HK-2 (cell line): ENCODE measurements at regions not wholly inside any gene's neighbourhood (a gene's known extent, or its start where the extent isn't known, plus 50 kb on each side); places are given as distances from the start of the nearest gene placed in this dataset.

Source experiments
- DNase-seq: peaks from one replicate; pipeline ENCODE4 v3.0.0-alpha.2; 2018; ENCODE audit not compliant: unreplicated experiment

DNA sequence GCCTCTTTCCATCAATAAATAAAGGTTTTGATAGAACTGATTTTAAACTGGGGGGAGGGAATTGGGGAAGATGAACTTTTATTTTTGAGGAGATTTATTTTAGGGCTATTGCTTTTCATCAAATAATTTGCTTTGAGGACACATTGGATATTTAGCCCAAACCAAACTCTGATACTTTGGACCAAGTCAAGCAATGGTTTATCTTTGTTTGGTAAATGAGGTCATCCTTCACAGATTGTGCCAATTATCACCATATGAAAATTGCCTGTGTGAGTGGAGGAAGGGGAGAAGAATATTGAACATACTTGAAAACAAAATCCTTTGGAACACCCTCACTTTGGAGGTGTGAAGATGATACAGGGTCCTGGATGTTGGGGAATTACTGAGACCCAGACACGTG, 176.9 kb upstream of the CD180 start:
- no peak for DNase-seq

DNA sequence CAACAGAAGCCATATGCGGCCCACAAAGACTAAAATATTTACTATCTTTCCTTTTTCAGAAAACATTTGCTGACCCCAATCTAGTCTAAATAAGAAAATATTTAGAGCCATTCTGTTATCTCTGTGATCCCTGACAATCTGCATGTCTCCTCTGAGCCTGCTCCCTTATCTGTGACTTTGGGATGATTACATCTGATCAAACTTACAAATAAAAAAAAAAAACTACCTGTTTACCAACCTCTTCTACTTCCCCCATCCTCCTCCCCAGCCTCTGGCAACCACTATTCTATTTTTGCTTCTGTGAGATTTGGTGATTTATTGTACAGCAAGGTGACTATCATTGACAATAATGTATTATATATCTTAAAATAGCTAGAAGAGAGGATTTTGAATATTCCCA, 176.3 kb upstream of the CD180 start:
- no peak for DNase-seq

DNA sequence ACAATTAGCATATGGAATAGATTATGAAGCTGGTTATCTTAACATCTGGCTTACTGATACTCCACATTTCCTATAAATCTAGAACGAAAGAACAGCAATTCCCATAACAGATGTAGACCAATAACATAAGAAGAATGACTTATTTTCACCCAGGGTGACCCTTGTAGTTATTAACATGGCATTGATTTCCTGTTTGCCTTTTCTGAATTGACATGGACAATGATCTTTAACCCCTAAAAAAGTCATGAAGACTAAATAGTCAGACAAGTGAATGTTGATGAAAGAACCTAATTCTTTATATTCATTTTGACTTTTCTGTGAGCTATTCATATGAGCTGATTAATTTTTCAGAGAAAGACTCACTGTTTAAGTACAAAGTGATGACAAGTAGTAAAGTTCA, 175.3 kb upstream of the CD180 start:
- DNase-seq: no peak

DNA sequence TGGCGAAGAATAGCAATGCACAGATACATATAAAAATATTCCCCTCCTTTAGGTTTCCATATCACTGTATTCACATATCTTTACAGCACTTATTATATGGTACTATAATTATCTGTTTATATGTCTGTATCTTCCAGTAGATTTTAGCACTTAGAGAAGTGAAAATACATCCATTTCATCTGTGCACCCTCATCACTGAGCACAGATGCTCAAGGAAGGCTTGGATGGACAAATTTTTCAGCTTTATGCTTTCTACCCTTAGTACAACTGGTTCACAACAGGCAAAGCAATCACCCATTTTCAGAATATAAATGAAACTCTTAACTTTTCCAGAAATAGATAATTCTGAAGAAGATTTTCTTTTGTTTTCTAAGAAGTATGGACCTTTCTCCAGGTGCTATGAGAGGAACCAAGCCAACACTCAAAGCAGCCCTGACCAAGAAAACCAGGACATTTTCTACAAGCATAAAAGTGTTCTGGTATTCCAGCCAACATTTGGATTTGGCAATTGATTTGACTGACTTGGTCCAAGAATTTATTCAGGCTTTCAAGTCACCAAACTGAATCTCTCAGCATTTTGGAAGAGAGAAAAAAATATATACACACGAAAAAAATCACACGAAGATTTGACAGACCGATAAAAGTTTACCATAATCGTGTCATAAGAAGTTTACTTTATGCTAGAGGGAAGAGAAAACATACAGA, 170.2 kb upstream of the CD180 start:
- DNase-seq: no peak

- DNase-seq: no peak
Measured at GRCh38 chr5:67366276-67366675, 169.7 kb upstream of the CD180 start.

DNA sequence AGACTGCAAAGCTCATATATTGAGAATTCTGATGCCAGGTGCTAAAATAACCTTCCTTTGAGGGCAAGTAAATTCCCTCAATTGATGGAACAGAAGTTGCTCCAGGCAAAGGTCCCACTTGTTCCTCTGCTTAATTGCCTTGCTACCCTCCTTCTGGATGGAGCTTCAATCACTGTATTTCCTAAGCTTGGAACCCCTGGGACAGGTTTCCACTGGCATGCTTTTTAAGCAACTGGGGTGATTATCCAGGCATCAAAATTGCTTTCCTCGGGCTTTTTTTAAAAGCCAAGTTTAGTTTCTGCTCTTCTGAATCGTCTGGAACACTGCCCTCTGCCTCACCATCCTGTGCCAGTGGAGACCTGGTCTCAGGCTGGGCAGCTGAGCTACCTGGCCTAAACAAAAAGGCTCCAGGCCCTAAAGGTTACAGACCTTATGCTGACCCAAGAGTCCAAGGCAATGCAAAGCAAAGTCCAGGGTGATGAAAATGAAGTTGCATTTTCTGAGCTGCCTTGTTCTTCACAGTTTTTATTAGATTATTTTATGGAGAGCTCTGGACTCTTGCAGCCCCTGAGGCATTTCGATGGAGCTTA, 167.9 kb upstream of the CD180 start:
- no peak for DNase-seq

DNA sequence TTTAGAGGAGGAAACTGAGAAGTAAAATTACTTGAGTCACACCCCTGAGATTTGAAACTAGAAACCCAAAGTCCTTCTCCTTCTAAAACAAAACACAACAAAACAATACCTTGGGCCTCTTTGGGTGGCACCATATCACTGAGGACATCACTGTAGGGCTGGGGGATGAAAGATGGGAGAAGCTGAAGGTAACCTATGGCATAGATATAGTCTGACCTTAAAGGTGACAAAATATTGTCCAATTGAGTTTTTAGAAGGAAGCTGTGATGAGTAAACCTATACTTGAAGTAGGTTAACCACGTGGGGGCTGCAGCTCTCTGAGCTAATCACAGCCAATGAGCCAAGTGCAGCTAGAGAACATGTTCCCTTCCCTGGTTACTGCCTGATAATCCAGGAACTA, 167.4 kb upstream of the CD180 start:
- no peak for DNase-seq

DNA sequence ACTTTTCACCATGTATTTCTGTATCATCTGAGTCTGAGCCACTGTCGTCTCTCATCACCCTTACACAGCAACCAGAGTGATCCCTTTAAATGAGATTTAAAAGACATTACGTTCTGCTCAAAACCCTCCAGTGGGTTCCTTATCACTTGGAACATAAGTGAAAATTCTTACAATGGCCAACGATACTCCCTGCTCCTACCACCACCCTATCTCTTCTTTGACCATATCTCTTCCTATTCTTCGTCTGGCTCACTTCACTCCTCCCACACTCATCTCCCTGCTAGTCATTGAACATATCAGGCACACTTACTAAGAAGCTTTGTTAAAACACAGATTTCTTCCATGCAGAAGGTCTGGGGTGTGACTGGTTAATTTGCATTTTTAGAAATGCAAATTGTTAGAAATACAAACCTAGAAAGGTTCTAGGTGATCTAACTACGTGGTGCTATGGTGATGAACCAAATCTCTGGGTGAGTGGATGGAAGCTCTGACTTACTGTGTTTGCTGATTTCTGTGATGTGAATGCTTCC, 166.6 kb upstream of the CD180 start:
- DNase-seq: no peak

- no peak for DNase-seq
Measured at GRCh38 chr5:67361932-67362729, 165.5 kb upstream of the CD180 start.

DNA sequence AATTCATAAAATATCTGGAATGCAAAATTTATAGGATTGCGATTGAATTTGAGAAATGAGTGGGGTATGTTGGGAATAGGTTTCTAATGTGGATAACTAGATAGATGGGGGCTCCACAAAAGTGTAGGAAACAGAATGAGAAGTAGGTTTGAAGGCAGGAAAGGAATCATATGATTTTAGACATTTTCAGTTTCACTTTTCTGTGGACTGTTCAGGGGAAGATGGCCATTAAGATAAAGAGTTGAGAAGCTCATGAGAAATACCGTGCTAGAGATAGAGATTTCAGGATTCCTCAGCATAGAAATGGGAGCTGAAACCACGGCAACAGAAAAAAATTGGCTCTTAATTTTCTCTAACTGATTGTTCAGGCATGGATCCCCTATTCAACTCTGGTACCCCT, 163.4 kb upstream of the CD180 start:
- DNase-seq: no peak

DNA sequence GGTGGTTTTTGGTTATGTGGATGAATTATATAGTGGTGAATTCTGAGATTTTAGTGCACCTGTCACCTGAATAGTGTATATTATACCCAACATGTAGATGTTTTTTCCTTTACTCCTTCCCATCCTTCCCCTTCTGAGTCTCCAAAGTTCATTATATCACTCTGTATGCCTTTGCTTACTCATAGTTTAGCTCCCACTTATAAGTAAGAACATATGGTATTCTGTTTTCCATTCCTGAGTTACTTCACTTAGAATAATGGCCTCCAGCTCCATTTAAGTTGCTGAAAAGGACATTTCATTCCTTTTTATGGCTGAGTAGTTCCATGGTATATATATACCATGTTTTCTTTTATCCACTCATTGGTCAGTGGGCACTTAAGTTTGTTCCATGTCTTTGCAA, 161.6 kb upstream of the CD180 start:
- no peak for DNase-seq

DNA sequence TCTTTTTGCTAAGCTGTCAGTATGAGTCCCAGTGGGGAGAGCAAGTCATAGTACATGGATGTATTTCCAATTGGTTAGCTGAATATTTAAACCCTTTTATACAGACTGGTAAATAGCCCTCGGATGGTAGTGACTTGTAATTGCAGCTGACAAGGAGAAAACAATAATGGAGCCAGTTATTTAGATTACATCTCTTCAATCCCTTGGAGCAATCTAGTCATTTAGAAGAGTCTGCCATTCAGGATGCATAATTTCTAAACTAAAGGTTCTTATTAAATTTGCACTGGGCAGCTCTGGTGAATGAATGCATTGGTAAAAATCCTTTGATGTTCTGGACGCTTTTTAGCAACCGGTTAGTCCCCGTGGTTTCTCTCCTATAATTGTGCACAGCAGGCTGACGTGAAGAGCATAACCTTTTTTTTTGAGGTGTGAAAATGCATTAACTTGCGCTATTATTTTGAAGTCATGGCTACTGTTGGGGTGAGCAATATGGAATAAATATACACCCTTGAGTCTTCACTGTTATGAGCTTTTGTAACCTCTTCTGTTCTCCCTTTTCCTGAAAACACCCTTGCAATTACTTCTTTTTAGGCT, 158.6 kb upstream of the CD180 start:
- no peak for DNase-seq

- no peak for DNase-seq
Measured at GRCh38 chr5:67353500-67354450, 157.2 kb upstream of the CD180 start.

DNA sequence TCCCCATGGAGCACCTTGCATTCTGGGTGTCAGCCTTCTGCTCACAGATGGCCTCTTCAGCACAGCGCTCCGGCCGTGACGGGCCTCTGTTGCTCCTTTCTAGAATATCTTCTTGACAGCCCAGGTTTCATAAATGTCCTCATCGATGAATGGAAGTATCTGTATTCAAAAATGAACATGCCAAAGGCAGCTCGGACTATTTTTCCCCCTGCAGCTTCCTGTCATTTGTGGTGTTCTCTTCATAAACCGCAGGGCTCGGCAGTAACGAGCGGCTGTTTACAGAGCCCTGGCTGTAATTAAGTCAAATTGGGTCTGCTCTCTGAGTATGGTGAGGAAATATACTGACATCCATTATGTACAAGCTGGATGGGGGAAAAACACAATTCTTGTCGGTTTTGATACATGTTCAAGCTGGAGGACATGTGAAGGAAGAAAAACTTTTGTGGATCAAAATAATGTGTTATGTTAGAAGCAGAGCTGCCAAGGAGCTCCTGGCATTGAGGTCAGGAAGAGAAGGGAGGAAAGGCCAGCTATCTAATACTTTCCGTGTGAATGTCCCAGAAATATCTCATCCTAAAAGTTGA, 154.1 kb upstream of the CD180 start:
- no peak for DNase-seq

- DNase-seq: no peak
Measured at GRCh38 chr5:67350185-67350584, 153.6 kb upstream of the CD180 start.

DNA sequence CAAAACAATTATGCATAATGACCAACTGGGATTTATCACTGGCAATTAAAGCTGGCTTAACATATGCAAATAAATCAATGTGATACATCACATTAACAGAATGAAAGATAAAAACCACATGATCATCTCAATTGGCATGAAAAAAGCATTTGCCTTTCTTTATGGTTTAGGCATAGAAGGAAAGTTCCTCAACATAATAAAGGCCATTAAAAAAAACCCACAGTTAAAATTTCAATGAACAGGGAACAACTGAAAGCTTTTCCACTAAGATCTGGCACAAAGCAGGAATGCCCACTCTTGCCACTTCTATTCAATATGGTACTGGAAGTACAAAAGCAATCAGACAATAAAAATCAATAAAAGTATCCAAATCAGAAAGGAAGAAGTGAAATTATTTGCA, 151.2 kb upstream of the CD180 start:
- no peak for DNase-seq

DNA sequence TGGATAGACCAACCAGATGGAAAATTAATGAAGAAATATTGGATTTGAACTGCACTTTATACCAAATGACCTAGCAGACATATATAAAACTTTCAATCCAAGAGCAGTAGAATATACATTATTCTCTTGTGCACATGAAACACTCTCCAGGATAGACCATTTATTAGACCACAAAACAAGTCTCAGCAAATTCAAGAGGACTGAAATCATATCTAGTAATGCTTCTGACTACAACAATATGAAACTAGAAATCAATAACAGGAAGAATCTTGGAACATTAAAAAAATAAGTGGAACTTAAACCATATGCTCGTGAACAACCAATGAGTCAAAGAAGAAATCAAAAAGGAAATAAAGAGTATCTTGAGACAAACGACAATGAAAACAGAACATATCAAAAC, 150.0 kb upstream of the CD180 start:
- no peak for DNase-seq

GRCh38 chr5:67344870-67345269, 148.3 kb upstream of the CD180 start:
- DNase-seq: no peak

GRCh38 chr5:67343835-67344234, 147.2 kb upstream of the CD180 start:
- DNase-seq: no peak

DNA sequence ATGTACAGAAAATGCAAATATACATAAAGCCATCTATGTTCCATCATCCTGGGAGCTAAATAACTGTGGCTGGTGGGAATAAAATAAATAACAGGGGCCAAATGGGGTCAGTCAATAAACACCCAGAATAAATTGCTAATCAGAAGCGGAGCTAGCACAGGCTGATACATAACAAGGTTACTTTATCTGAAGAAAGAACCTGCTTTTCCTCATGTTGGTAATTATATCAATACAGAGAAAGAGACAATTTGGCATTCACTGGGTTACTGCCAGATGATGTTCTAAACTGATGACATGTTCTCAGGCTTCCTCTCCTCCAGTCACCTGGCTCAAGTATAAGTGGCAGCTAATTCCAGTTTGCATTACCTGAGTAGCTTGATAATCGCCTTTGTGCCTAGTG, 144.9 kb upstream of the CD180 start:
- DNase-seq: no peak

DNA sequence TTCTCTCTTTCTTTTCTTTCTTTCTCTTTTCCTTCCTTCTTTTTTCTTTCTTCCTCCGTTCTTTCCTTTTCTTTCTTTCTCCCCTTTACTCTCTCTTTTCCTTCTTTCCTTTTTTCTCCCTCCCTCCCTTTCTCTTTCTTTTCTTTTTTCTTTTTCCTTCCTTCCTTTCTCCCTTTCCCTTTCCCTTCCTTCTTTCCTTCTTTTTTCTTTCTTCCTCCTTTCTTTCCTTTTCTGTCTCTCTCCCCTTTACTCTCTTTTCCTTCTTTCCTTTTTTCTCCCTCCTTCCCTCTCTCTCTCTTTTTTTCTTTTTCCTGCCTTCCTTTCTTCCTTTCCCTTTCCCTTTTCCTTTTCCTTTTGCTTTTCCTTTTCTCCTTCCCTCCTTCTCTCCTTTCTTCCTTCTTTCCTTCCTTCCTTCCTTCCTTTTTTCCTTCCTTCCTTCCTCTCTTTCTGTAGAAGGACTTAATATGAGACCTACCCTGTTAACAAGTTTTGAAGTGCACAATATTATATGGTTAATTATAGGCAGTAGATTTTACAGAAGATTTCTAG, 142.7 kb upstream of the CD180 start:
- no peak for DNase-seq
